ENCODE measurements at regions not wholly inside any gene's neighbourhood (a gene's known extent, or its start where the extent isn't known, plus 50 kb on each side); places are given as distances from the start of the nearest gene placed in this dataset.

- no peak for TF ChIP-seq CTCF (IDR thresholded peaks at IDR 0.05)
- no peak for TF ChIP-seq USF2 (CRISPR knock-in tag; IDR thresholded peaks at IDR 0.05)
- TF ChIP-seq ESRRA (CRISPR knock-in tag; IDR thresholded peaks at IDR 0.05; ENCODE audit: borderline replicate concordance) = no peak
- no peak for TF ChIP-seq NFE2L1 (CRISPR knock-in tag; IDR thresholded peaks at IDR 0.05)
- TF ChIP-seq RELA (CRISPR knock-in tag; IDR thresholded peaks at IDR 0.05; ENCODE audit: borderline replicate concordance) = no peak
- no peak for TF ChIP-seq TEAD4 (CRISPR knock-in tag; IDR thresholded peaks at IDR 0.05)
- no peak for TF ChIP-seq USF1 (CRISPR knock-in tag; IDR thresholded peaks at IDR 0.05)
- no peak for TF ChIP-seq ZNF671 (CRISPR knock-in tag; IDR thresholded peaks at IDR 0.05)
Measured at GRCh38 chr6:44649365-44650025, 262.0 kb downstream of the CDC5L start.
